HG03175 (cell line): ENCODE measurements at regions not wholly inside any gene's neighbourhood (a gene's known extent, or its start where the extent isn't known, plus 50 kb on each side); places are given as distances from the start of the nearest gene placed in this dataset.

Source experiments
- ATAC-seq: cut with Tn5 transposase; IDR thresholded peaks from one replicate; pipeline ENCODE4 v1.9.1; 2021; ENCODE audit warnings: mild to moderate bottlenecking, moderate library complexity; ENCODE audit not compliant: unreplicated experiment

- no peak for ATAC-seq
Measured at GRCh38 chr2:59561281-59561680, 992.2 kb downstream of the BCL11A start.

GRCh38 chr2:59560769-59561168 is 992.7 kb downstream of the BCL11A start:
- no peak for ATAC-seq

GRCh38 chr2:59540864-59541263 is 1012.6 kb downstream of the BCL11A start:
- no peak for ATAC-seq

- ATAC-seq: no peak
Measured at GRCh38 chr2:59538398-59538911, 1015.0 kb downstream of the BCL11A start.

GRCh38 chr2:59532808-59533207 is 1020.6 kb downstream of the BCL11A start:
- no peak for ATAC-seq

- no peak for ATAC-seq
Measured at GRCh38 chr2:59530258-59530657, 1023.2 kb downstream of the BCL11A start.

GRCh38 chr2:59529726-59530125 is 1023.7 kb downstream of the BCL11A start:
- no peak for ATAC-seq

GRCh38 chr2:59528525-59528924 is 1024.9 kb downstream of the BCL11A start:
- ATAC-seq: no peak

- ATAC-seq: no peak
Measured at GRCh38 chr2:59502981-59503380, 1050.5 kb downstream of the BCL11A start.

- ATAC-seq: no peak
Measured at GRCh38 chr2:59490994-59491393, 1062.5 kb downstream of the BCL11A start.

- no peak for ATAC-seq
Measured at GRCh38 chr2:59490192-59490591, 1063.3 kb downstream of the BCL11A start.

GRCh38 chr2:59484673-59485072 is 1068.8 kb downstream of the BCL11A start:
- ATAC-seq: no peak

GRCh38 chr2:59463426-59463825 is 1090.0 kb downstream of the BCL11A start:
- no peak for ATAC-seq

GRCh38 chr2:59462422-59463197 is 1090.8 kb downstream of the BCL11A start:
- ATAC-seq: no peak

GRCh38 chr2:59461127-59461526 is 1092.3 kb downstream of the BCL11A start:
- ATAC-seq: no peak

GRCh38 chr2:59458800-59459199 is 1094.7 kb downstream of the BCL11A start:
- ATAC-seq: no peak

- ATAC-seq: no peak
Measured at GRCh38 chr2:59456285-59456684, 1097.2 kb downstream of the BCL11A start.

- ATAC-seq: no peak
Measured at GRCh38 chr2:59449274-59449673, 1104.2 kb downstream of the BCL11A start.

- no peak for ATAC-seq
Measured at GRCh38 chr2:59440491-59440890, 1113.0 kb downstream of the BCL11A start.

GRCh38 chr2:59435635-59436034 is 1117.8 kb downstream of the BCL11A start:
- no peak for ATAC-seq

- no peak for ATAC-seq
Measured at GRCh38 chr2:59428940-59429339, 1124.5 kb downstream of the BCL11A start.

- no peak for ATAC-seq
Measured at GRCh38 chr2:59427980-59428379, 1125.5 kb downstream of the BCL11A start.

- ATAC-seq: no peak
Measured at GRCh38 chr2:59425247-59425646, 1128.2 kb downstream of the BCL11A start.
